GM12873 (cell line): ENCODE measurements at regions not wholly inside any gene's neighbourhood (a gene's known extent, or its start where the extent isn't known, plus 50 kb on each side); places are given as distances from the start of the nearest gene placed in this dataset.

Source experiments
- CTCF ChIP-seq: IDR thresholded peaks from 2 replicates; pipeline ENCODE4 v1.5.1; 2012; ENCODE audit warnings: low read depth, mild to moderate bottlenecking, moderate library complexity, low read length, control low read depth; ENCODE audit not compliant: insufficient read depth; ENCODE audit errors: missing control alignments

GRCh38 chr6:140915103-140915502, 1217.6 kb upstream of the GJE1 start:
- TF ChIP-seq CTCF: no peak

GRCh38 chr6:140912686-140913085, 1220.0 kb upstream of the GJE1 start:
- TF ChIP-seq CTCF: no peak

DNA sequence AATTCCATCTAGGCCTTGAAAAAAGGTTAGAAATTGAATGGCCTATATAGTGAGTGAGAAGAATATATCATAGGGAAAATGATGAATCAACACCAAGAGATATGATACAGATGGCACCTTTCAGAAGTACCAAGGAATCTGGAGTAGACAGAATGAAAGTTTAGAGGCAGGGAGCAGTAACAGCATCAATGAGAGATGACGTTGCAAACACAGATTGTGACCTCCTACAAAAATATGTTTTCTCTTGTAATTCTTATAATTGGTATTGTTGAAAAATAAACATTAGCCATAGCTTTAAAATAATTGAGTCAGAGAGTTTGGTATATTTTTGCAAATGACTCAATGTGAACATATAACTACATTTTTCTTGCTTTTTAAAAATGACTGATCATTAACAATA, 1223.1 kb upstream of the GJE1 start:
- TF ChIP-seq CTCF: no peak

DNA sequence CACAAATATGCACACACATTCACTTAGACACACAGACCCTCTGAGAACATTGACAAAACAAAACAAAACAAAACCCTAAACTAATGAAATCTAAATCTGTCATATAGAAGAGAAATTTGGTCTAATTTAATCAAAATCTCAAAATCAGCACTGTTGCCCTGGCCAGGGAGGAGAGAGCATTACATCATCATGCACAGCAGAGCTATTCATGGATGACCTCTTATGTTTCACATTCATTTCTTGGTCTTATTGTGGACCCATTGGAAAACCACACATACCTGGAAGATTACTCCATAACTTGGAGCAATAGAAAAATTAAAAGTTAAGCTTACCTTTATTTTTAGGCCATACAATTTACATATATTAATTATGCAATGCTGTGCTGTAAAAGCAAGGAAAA, 1223.6 kb upstream of the GJE1 start:
- no peak for TF ChIP-seq CTCF

- no peak for TF ChIP-seq CTCF
These were observed 1224.2 kb upstream of the GJE1 start for GRCh38 chr6:140908505-140908904.

DNA sequence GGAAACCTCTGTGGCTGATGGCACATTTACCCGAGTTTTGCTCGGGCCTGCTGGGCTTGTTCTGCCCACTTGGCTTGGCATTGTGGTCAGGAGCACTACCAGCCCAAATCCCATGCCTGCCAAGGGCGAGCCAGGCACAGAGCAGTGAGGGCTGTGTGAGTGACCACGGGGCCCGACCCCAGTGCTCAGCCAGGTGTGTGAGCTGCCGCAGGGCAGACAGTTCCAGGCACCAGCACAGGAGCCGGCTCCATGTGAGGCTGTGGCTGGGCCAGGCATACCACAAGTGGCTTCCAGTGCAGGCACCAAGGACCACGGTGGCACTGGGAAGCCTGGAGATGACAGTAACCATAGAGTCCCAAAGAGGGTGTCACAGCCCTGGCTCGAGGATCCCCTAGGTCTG, 1225.5 kb upstream of the GJE1 start:
- no peak for TF ChIP-seq CTCF

GRCh38 chr6:140905724-140906123, 1227.0 kb upstream of the GJE1 start:
- no peak for TF ChIP-seq CTCF

DNA sequence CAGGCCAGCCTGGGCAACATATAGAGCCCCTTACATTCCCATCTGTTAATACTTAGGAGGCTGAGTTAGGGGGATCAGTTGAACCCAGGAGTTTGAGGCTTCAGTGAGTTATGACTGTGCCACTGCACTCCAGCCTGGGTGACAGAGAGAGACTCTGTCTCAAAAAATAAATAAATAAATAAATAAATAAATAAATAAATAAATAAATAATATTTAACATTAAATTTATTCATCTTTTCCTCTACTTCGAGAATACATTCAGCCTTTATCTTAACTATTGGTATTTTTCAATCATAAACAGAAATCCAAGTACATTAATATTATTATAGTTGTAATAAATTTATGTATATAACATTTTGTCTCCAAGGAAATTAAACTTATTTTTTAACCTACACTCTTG, 1227.7 kb upstream of the GJE1 start:
- no peak for TF ChIP-seq CTCF
